Naive thymus-derived CD8-positive, alpha-beta T cell (primary cell): ENCODE measurements at regions not wholly inside any gene's neighbourhood (a gene's known extent, or its start where the extent isn't known, plus 50 kb on each side); places are given as distances from the start of the nearest gene placed in this dataset.
A peak's percentile ranks its signal among the peaks of the same experiment; 100 is the strongest.

Source experiments
- ATAC-seq, 2 donors: fragments of 150-1000 bp; cut with Tn5 transposase in 1 of 2; sonication (Bioruptor Pico), chemical (Tn5 transposase) in 1 of 2; 1 replicate in 1 of 2; 2 replicates in 1 of 2; pipeline ENCODE4 v1.10.0; 2021; ENCODE audit warnings: mild to moderate bottlenecking in 2 of 2, moderate library complexity in 2 of 2
- POLR2A ChIA-PET: fragments of 350-600 bp; sonication (Branson Sonifier 250); formaldehyde crosslinking; loops from one replicate; lab custom pipeline; 2021; ENCODE audit warnings: antibody characterized with exemption; lab: Charles Lee
- DNase-seq, 10 donors: peaks; one replicate each; pipeline versions ENCODE4 v3.0.0 to v3.0.0-alpha.2; 2020 to 2022
- H3K27ac Mint-ChIP-seq, 10 donors: one replicate each; pipeline ENCODE4 v1.8.0; 2020 to 2022; ENCODE audit warnings: mild to moderate bottlenecking in 10 of 10, mixed read lengths in 10 of 10, moderate library complexity in 4 of 10, inconsistent platforms in 1 of 10
- H3K27me3 Mint-ChIP-seq, 5 donors: one replicate each; pipeline ENCODE4 v1.8.0; 2021 to 2022; ENCODE audit warnings: mixed read lengths in 5 of 5
- H3K36me3 Mint-ChIP-seq, 3 donors: one replicate each; pipeline ENCODE4 v1.8.0; 2020 to 2022; ENCODE audit warnings: mixed read lengths in 3 of 3, mild to moderate bottlenecking in 2 of 3, inconsistent platforms in 1 of 3
- H3K4me1 Mint-ChIP-seq, 4 donors: one replicate each; pipeline ENCODE4 v1.8.0; 2021 to 2022; ENCODE audit warnings: mixed read lengths in 4 of 4
- H3K4me3 Mint-ChIP-seq, 10 donors: one replicate each; pipeline ENCODE4 v1.8.0; 2020 to 2022; ENCODE audit warnings: mild to moderate bottlenecking in 10 of 10, mixed read lengths in 10 of 10, moderate library complexity in 6 of 10, inconsistent platforms in 1 of 10
- H3K9me3 Mint-ChIP-seq, 9 donors: one replicate each; pipeline ENCODE4 v1.8.0; 2020 to 2022; ENCODE audit warnings: mixed read lengths in 9 of 9, mild to moderate bottlenecking in 3 of 9, inconsistent platforms in 1 of 9, moderate library complexity in 1 of 9

- POLR2A ChIA-PET = no interaction called here
- no peak for ATAC-seq
- no peaks in the 10 kb centered on the region for H3K4me1 Mint-ChIP-seq
Measured at GRCh38 chr19:29415507-29415906, 110.3 kb upstream of the VSTM2B start.

GRCh38 chr19:29417048-29417447 lies 108.7 kb upstream of the VSTM2B start:
- Mint-ChIP-seq H3K27ac (no peak overlapping the region), H3K4me3 (no peak overlapping the region), H3K9me3 (no peaks in the 10 kb centered on the region), H3K4me1 (no peaks in the 10 kb centered on the region), H3K36me3 (no peaks in the 10 kb centered on the region), H3K27me3 (peaks cover 0 to 12% (median 1%) of the 10 kb centered on the region in 5 donors)
- DNase-seq (no peak), ATAC-seq (no peak)
- POLR2A ChIA-PET = no interaction called here

More at GRCh38 chr19:29415507-29415906, 110.3 kb upstream of the VSTM2B start:
- Mint-ChIP-seq H3K36me3 (no peaks in the 10 kb centered on the region), H3K27me3 (peaks cover 0 to 12% (median 1%) of the 10 kb centered on the region in 5 donors), H3K27ac (no peak overlapping the region), H3K4me3 (no peak overlapping the region), H3K9me3 (no peaks in the 10 kb centered on the region)
- no peak for DNase-seq

GRCh38 chr19:29418201-29418600 lies 107.6 kb upstream of the VSTM2B start:
- Mint-ChIP-seq H3K4me1 (no peaks in the 10 kb centered on the region), H3K27ac (no peak overlapping the region), H3K4me3 (no peak overlapping the region), H3K9me3 (no peaks in the 10 kb centered on the region), H3K36me3 (no peaks in the 10 kb centered on the region), H3K27me3 (peaks cover 0 to 13% (median 1%) of the 10 kb centered on the region in 5 donors)
- ATAC-seq (no peak), DNase-seq (no peak)
- POLR2A ChIA-PET = no interaction called here

GRCh38 chr19:29420065-29420464 lies 105.7 kb upstream of the VSTM2B start:
- Mint-ChIP-seq H3K36me3 (no peaks in the 10 kb centered on the region), H3K9me3 (peaks cover 0 to 3% (median 0%) of the 10 kb centered on the region in 9 donors), H3K4me3 (no peak overlapping the region), H3K4me1 (no peaks in the 10 kb centered on the region), H3K27me3 (peaks cover 0 to 15% (median 4%) of the 10 kb centered on the region in 5 donors), H3K27ac (peak overlapping the region in 1 of 10 donors; percentile 0)
- ATAC-seq (no peak), DNase-seq (no peak)
- POLR2A ChIA-PET = no interaction called here

GRCh38 chr19:29420482-29421195 lies 105.2 kb upstream of the VSTM2B start:
- Mint-ChIP-seq H3K4me3 (no peak overlapping the region), H3K27ac (peak overlapping the region in 2 of 10 donors; percentile 0 to 22), H3K27me3 (peaks cover 0 to 19% (median 4%) of the 10 kb centered on the region in 5 donors), H3K4me1 (no peaks in the 10 kb centered on the region), H3K36me3 (no peaks in the 10 kb centered on the region), H3K9me3 (peaks cover 0 to 6% (median 0%) of the 10 kb centered on the region in 9 donors)
- POLR2A ChIA-PET = no interaction called here
- no peak for DNase-seq
- ATAC-seq = no peak

- Mint-ChIP-seq H3K9me3 (peaks cover 0 to 6% (median 0%) of the 10 kb centered on the region in 9 donors), H3K4me1 (no peaks in the 10 kb centered on the region), H3K27me3 (peaks cover 0 to 23% (median 4%) of the 10 kb centered on the region in 5 donors), H3K27ac (peak overlapping the region in 1 of 10 donors; percentile 22), H3K4me3 (no peak overlapping the region), H3K36me3 (no peaks in the 10 kb centered on the region)
- ATAC-seq = no peak
- POLR2A ChIA-PET = no interaction called here
- no peak for DNase-seq
Measured at GRCh38 chr19:29421196-29421545, 104.6 kb upstream of the VSTM2B start.

GRCh38 chr19:29422047-29422446 lies 103.7 kb upstream of the VSTM2B start:
- no peak for ATAC-seq
- H3K9me3 Mint-ChIP-seq = peaks cover 0 to 6% (median 0%) of the 10 kb centered on the region in 9 donors
- H3K4me3 Mint-ChIP-seq = no peak overlapping the region
- H3K36me3 Mint-ChIP-seq = no peaks in the 10 kb centered on the region
- POLR2A ChIA-PET = no interaction called here
- no peaks in the 10 kb centered on the region for H3K4me1 Mint-ChIP-seq
- peaks cover 0 to 27% (median 4%) of the 10 kb centered on the region in 5 donors for H3K27me3 Mint-ChIP-seq
- no peak for DNase-seq
- H3K27ac Mint-ChIP-seq = no peak overlapping the region

GRCh38 chr19:29422486-29423085 lies 103.2 kb upstream of the VSTM2B start:
- ATAC-seq (no peak), DNase-seq (no peak)
- peaks cover 0 to 6% (median 0%) of the 10 kb centered on the region in 9 donors for H3K9me3 Mint-ChIP-seq
- peaks cover 0 to 27% (median 4%) of the 10 kb centered on the region in 5 donors for H3K27me3 Mint-ChIP-seq
- POLR2A ChIA-PET = no interaction called here
- no peak overlapping the region for H3K4me3 Mint-ChIP-seq
- H3K36me3 Mint-ChIP-seq = no peaks in the 10 kb centered on the region
- H3K27ac Mint-ChIP-seq = no peak overlapping the region
- no peaks in the 10 kb centered on the region for H3K4me1 Mint-ChIP-seq

- Mint-ChIP-seq H3K4me1 (no peaks in the 10 kb centered on the region), H3K36me3 (no peaks in the 10 kb centered on the region), H3K9me3 (peaks cover 0 to 6% (median 0%) of the 10 kb centered on the region in 9 donors), H3K27ac (no peak overlapping the region), H3K27me3 (peaks cover 0 to 38% (median 17%) of the 10 kb centered on the region in 5 donors), H3K4me3 (no peak overlapping the region)
- DNase-seq (no peak), ATAC-seq (no peak)
- POLR2A ChIA-PET = no interaction called here
Measured at GRCh38 chr19:29428071-29428470, 97.7 kb upstream of the VSTM2B start.

- POLR2A ChIA-PET = no interaction called here
- DNase-seq = no peak
- H3K4me1 Mint-ChIP-seq = no peaks in the 10 kb centered on the region
- no peak overlapping the region for H3K4me3 Mint-ChIP-seq
- peak overlapping the region in 1 of 10 donors; percentile 42 for H3K27ac Mint-ChIP-seq
- no peaks in the 10 kb centered on the region for H3K36me3 Mint-ChIP-seq
- H3K27me3 Mint-ChIP-seq = peaks cover 0 to 42% (median 26%) of the 10 kb centered on the region in 5 donors
- H3K9me3 Mint-ChIP-seq = peaks cover 0 to 3% (median 0%) of the 10 kb centered on the region in 9 donors
- no peak for ATAC-seq
Measured at GRCh38 chr19:29429021-29429420, 96.8 kb upstream of the VSTM2B start.

- peaks cover 0 to 42% (median 29%) of the 10 kb centered on the region in 5 donors for H3K27me3 Mint-ChIP-seq
- POLR2A ChIA-PET = no interaction called here
- DNase-seq (no peak), ATAC-seq (no peak)
- no peak overlapping the region for H3K4me3 Mint-ChIP-seq
- no peaks in the 10 kb centered on the region for H3K4me1 Mint-ChIP-seq
- H3K9me3 Mint-ChIP-seq = peaks cover 0 to 3% (median 0%) of the 10 kb centered on the region in 9 donors
- no peaks in the 10 kb centered on the region for H3K36me3 Mint-ChIP-seq
- no peak overlapping the region for H3K27ac Mint-ChIP-seq
Measured at GRCh38 chr19:29429581-29429980, 96.2 kb upstream of the VSTM2B start.

GRCh38 chr19:29431332-29431731 lies 94.5 kb upstream of the VSTM2B start:
- ATAC-seq = no peak
- Mint-ChIP-seq H3K4me3 (no peak overlapping the region), H3K4me1 (no peaks in the 10 kb centered on the region), H3K9me3 (peaks cover 0 to 2% (median 0%) of the 10 kb centered on the region in 9 donors), H3K36me3 (no peaks in the 10 kb centered on the region), H3K27ac (no peak overlapping the region), H3K27me3 (peaks cover 0 to 42% (median 25%) of the 10 kb centered on the region in 5 donors)
- POLR2A ChIA-PET = no interaction called here
- no peak for DNase-seq

- Mint-ChIP-seq H3K4me3 (no peak overlapping the region), H3K27me3 (peaks cover 2 to 42% (median 25%) of the 10 kb centered on the region in 5 donors), H3K36me3 (no peaks in the 10 kb centered on the region), H3K9me3 (peaks cover 0 to 6% (median 0%) of the 10 kb centered on the region in 9 donors), H3K4me1 (no peaks in the 10 kb centered on the region), H3K27ac (no peak overlapping the region)
- no peak for ATAC-seq
- DNase-seq = no peak
- POLR2A ChIA-PET = no interaction called here
Measured at GRCh38 chr19:29432677-29433076, 93.1 kb upstream of the VSTM2B start.
